Pancreas (tissue), 10 donors: ENCODE measurements at regions not wholly inside any gene's neighbourhood (a gene's known extent, or its start where the extent isn't known, plus 50 kb on each side); places are given as distances from the start of the nearest gene placed in this dataset.

Experiments used
- ATAC-seq, 4 donors: fragments of 200-7000 bp; cut with Tn5 transposase; one replicate each; pipeline versions ENCODE4 v1.8.0 to v1.9.1; 2020; ENCODE audit warnings: mild to moderate bottlenecking in 4 of 4, moderate library complexity in 4 of 4
- DNase-seq, 6 donors: peaks; one replicate each; pipeline ENCODE4 v3.0.0-alpha.2; 2020
- FAIRE-seq: peaks from 2 replicates; lab custom pipeline; 2012; peaks lifted over from hg19 to GRCh38; lab: Jason Lieb, UNC
- H3K27ac ChIP-seq, 4 donors: fragments of 200-600 bp; sonication (generic); 1 replicate in 3 of 4; 2 replicates in 1 of 4; pipeline versions ENCODE4 v1.5.0 to v1.8.0; 2020
- H3K27me3 ChIP-seq, 4 donors: fragments of 200-600 bp; one replicate each; pipeline ENCODE4 v1.8.0; 2021
- H3K36me3 ChIP-seq, 3 donors: fragments of 200-600 bp; sonication (generic) in 1 of 3; one replicate each; pipeline versions ENCODE4 v1.5.0 to v1.8.0; 2020 to 2021
- H3K4me1 ChIP-seq, 3 donors: fragments of 200-600 bp; one replicate each; pipeline ENCODE4 v1.8.0; 2021
- H3K4me3 ChIP-seq, 4 donors: fragments of 200-600 bp; sonication (generic) in 2 of 4; one replicate each; pipeline versions ENCODE4 v1.5.0 to v1.8.0; 2020 to 2021
- H3K9me3 ChIP-seq, 4 donors: fragments of 200-600 bp; one replicate each; pipeline ENCODE4 v1.8.0; 2021
- CTCF ChIP-seq, 4 donors: fragments of 200-600 bp; sonication (generic) in 3 of 4; IDR thresholded peaks; one replicate each; pipeline versions ENCODE4 v1.5.0 to v1.8.0; 2021; ENCODE audit warnings: antibody characterized with exemption in 4 of 4
- WGBS, 2 donors: extraction: QIAGEN DNeasy Blood & Tissue Kit; methylation state at CpG; one replicate each; pipeline ENCODE4 v1.1.7; 2013; 5-methylcytosine and 5-hydroxymethylcytosine counted together
- intact Hi-C, 3 donors: fragments of 100-400 bp; cut with DNase I; formaldehyde crosslinking; loops; one replicate each; pipeline versions ENCODE4 v1.11.1 to v1.14.2; 2022
- donor health status: healthy with polysubstance abuse.
- donor health status: DM: no; HTN: no; CAD: no; lungs with moderate emphysema.
- donor health status: DM: no; HTN: no; CAD: no.
- donor health status: control.
- donor health status: control.
- donor health status: Bipolar disorder and iron deficiency.
- donor health status: DM: yes; HTN: yes; CAD: no.
- donor health status: DM: no; HTN: no; CAD: no.
- donor health status: DM: no; HTN: no; CAD: no.
- donor health status: DM: yes; HTN: yes; CAD: no.

GRCh38 chr11:79897896-79898295 lies 457.1 kb upstream of the TENM4 start:
- no peak for FAIRE-seq
- WGBS, 2 donors: 22 to 33% methylated on average over 1 of the region's 1 CpG
- Histone ChIP-seq H3K27me3 (no peaks in the 10 kb centered on the region), H3K27ac (no peak overlapping the region), H3K9me3 (no peaks in the 10 kb centered on the region), H3K36me3 (no peaks in the 10 kb centered on the region), H3K4me1 (peaks cover 0 to 3% (median 0%) of the 10 kb centered on the region in 3 donors), H3K4me3 (no peak overlapping the region)
- TF ChIP-seq CTCF (IDR thresholded peaks at IDR 0.05): no peak
- peak in 2 of 4 donors; percentile 23 to 49 for ATAC-seq
- intact Hi-C loops: no loop called here
- DNase-seq: no peak

GRCh38 chr11:79896258-79896657 lies 455.4 kb upstream of the TENM4 start:
- TF ChIP-seq CTCF (IDR thresholded peaks at IDR 0.05): no peak
- no peak for ATAC-seq
- H3K9me3 ChIP-seq: no peaks in the 10 kb centered on the region
- H3K4me1 ChIP-seq: peaks cover 0 to 3% (median 0%) of the 10 kb centered on the region in 3 donors
- DNase-seq: no peak
- FAIRE-seq: no peak
- intact Hi-C loops: no loop called here
- H3K27ac ChIP-seq: no peak overlapping the region
- no peaks in the 10 kb centered on the region for H3K27me3 ChIP-seq
- no peak overlapping the region for H3K4me3 ChIP-seq
- no peaks in the 10 kb centered on the region for H3K36me3 ChIP-seq

- Histone ChIP-seq H3K9me3 (no peaks in the 10 kb centered on the region), H3K27ac (no peak overlapping the region), H3K4me1 (peaks cover 0 to 3% (median 0%) of the 10 kb centered on the region in 3 donors), H3K27me3 (no peaks in the 10 kb centered on the region), H3K4me3 (no peak overlapping the region), H3K36me3 (no peaks in the 10 kb centered on the region)
- FAIRE-seq: no peak
- WGBS, 2 donors: 53% methylated on average over 3 of the region's 3 CpGs
- no peak for ATAC-seq
- intact Hi-C loops: no loop called here
- TF ChIP-seq CTCF (IDR thresholded peaks at IDR 0.05): no peak
- no peak for DNase-seq
These were observed 453.3 kb upstream of the TENM4 start for GRCh38 chr11:79894111-79894510.

GRCh38 chr11:79890272-79890671 lies 449.4 kb upstream of the TENM4 start:
- H3K36me3 ChIP-seq: no peaks in the 10 kb centered on the region
- no peak overlapping the region for H3K27ac ChIP-seq
- H3K4me3 ChIP-seq: no peak overlapping the region
- no peak for FAIRE-seq
- WGBS, 2 donors: 34 to 40% methylated on average over 1 of the region's 1 CpG
- DNase-seq: no peak
- TF ChIP-seq CTCF (IDR thresholded peaks at IDR 0.05): no peak
- H3K9me3 ChIP-seq: no peaks in the 10 kb centered on the region
- no peaks in the 10 kb centered on the region for H3K4me1 ChIP-seq
- intact Hi-C loops: no loop called here
- ATAC-seq: no peak
- no peaks in the 10 kb centered on the region for H3K27me3 ChIP-seq

GRCh38 chr11:79864882-79865281 lies 424.1 kb upstream of the TENM4 start:
- ATAC-seq (no peak), DNase-seq (no peak), FAIRE-seq (no peak)
- no peak overlapping the region for H3K4me3 ChIP-seq
- intact Hi-C loops: no loop called here
- no peaks in the 10 kb centered on the region for H3K9me3 ChIP-seq
- TF ChIP-seq CTCF (IDR thresholded peaks at IDR 0.05): no peak
- H3K27me3 ChIP-seq: no peaks in the 10 kb centered on the region
- no peak overlapping the region for H3K27ac ChIP-seq
- H3K36me3 ChIP-seq: no peaks in the 10 kb centered on the region
- WGBS, 2 donors: 67 to 78% methylated on average over 6 of the region's 6 CpGs
- H3K4me1 ChIP-seq: no peaks in the 10 kb centered on the region
